GM20000 (cell line): ENCODE measurements at regions not wholly inside any gene's neighbourhood (a gene's known extent, or its start where the extent isn't known, plus 50 kb on each side); places are given as distances from the start of the nearest gene placed in this dataset.

Experiments used
- DNase-seq: peaks from one replicate; pipeline ENCODE4 v3.0.0; 2012; ENCODE audit warnings: low spot score
- TF ChIP-seq, protein P1 (sequence below): IDR thresholded peaks from 2 replicates; pipeline ENCODE4 v1.5.1; 2012; ENCODE audit warnings: mild to moderate bottlenecking, control low read depth; ENCODE audit errors: extremely low read depth, missing control alignments

- TF ChIP-seq, protein P1, sequence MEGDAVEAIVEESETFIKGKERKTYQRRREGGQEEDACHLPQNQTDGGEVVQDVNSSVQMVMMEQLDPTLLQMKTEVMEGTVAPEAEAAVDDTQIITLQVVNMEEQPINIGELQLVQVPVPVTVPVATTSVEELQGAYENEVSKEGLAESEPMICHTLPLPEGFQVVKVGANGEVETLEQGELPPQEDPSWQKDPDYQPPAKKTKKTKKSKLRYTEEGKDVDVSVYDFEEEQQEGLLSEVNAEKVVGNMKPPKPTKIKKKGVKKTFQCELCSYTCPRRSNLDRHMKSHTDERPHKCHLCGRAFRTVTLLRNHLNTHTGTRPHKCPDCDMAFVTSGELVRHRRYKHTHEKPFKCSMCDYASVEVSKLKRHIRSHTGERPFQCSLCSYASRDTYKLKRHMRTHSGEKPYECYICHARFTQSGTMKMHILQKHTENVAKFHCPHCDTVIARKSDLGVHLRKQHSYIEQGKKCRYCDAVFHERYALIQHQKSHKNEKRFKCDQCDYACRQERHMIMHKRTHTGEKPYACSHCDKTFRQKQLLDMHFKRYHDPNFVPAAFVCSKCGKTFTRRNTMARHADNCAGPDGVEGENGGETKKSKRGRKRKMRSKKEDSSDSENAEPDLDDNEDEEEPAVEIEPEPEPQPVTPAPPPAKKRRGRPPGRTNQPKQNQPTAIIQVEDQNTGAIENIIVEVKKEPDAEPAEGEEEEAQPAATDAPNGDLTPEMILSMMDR: no peak
- no peak for DNase-seq
Measured at GRCh38 chr14:29274890-29275596, 508.5 kb downstream of the FOXG1 start.

DNA sequence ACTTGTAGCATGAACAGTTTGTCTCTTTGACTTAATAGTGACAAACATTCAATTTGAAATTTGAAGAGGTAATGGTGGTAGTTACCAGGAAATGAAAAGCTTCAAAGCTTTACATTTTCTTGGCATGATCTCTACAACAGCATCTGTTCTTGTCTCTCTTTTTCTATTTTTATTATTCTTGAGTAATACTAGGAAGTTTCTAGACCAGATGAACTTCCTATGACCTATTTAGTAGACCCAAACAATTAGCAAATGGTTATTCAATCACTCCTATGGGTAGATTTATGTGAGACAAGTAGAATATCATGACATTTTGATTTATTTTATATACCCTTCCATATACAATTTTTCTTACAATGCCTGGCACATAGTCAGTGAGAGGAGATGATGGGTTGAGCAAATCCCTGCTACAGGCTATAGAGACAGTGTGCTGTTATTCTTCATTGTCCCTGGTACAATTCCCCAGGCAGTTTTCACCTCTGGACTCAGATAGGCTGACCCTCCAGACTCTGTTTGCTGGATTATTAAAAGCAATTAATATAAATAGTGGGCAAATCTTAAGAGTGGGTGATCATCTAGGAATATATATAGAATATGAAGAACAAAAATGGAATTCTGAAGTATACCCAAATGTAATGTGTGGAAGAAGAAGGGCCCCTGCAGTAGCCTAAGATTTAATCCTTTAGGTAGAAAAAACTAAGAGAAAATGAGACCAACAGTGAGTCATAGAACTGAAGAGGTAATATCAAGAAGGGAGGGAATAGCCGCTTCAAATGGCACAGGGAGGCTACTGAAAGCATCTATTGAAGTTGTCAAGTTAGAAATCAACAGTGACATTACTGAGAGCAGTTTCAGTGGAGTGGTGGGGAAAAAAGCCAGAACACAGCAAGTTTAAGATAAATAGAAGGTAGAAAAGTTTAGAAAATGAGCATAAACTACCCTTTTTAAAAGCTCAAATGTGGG is 512.0 kb downstream of the FOXG1 start:
- TF ChIP-seq, protein P1: no peak
- DNase-seq: no peak

GRCh38 chr14:29282169-29282568 is 515.6 kb downstream of the FOXG1 start:
- no peak for DNase-seq
- TF ChIP-seq, protein P1: no peak

GRCh38 chr14:29290441-29290840 is 523.9 kb downstream of the FOXG1 start:
- TF ChIP-seq, protein P1: no peak
- no peak for DNase-seq

DNA sequence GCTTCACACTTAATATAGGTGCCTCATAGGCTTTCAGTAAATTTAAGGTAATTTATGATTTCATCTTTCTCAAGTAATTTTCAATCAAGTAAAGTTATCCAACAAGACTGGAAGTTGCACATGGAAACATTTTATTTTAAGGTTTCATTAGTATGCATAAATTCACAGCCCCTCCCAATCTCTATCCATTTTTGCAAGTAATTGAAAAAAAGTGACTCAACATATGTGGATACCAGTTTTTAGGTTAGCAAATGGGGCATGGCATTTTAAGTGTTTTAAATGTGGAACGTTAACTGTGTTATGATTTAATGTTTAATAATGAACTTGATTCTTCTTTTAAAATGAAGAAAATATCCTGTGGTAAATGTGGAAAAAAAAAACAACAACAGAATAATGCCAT is 532.8 kb downstream of the FOXG1 start:
- TF ChIP-seq, protein P1: no peak
- DNase-seq: no peak

GRCh38 chr14:29301571-29301970 is 535.0 kb downstream of the FOXG1 start:
- DNase-seq: no peak
- TF ChIP-seq, protein P1: no peak

- TF ChIP-seq, protein P1: no peak
Measured at GRCh38 chr14:29310210-29310609, 543.6 kb downstream of the FOXG1 start.

More at GRCh38 chr14:29310210-29310609, 543.6 kb downstream of the FOXG1 start:
- no peak for DNase-seq
